CD4-positive, alpha-beta T cell treated with Interleukin-6 at 100 ng/mL for 8 hours (primary cell): ENCODE measurements at regions not wholly inside any gene's neighbourhood (a gene's known extent, or its start where the extent isn't known, plus 50 kb on each side); places are given as distances from the start of the nearest gene placed in this dataset.

Experiments
- DNase-seq: peaks from one replicate; pipeline ENCODE4 v3.0.0-alpha.2; 2020; ENCODE audit warnings: mixed read lengths, low spot score

DNA sequence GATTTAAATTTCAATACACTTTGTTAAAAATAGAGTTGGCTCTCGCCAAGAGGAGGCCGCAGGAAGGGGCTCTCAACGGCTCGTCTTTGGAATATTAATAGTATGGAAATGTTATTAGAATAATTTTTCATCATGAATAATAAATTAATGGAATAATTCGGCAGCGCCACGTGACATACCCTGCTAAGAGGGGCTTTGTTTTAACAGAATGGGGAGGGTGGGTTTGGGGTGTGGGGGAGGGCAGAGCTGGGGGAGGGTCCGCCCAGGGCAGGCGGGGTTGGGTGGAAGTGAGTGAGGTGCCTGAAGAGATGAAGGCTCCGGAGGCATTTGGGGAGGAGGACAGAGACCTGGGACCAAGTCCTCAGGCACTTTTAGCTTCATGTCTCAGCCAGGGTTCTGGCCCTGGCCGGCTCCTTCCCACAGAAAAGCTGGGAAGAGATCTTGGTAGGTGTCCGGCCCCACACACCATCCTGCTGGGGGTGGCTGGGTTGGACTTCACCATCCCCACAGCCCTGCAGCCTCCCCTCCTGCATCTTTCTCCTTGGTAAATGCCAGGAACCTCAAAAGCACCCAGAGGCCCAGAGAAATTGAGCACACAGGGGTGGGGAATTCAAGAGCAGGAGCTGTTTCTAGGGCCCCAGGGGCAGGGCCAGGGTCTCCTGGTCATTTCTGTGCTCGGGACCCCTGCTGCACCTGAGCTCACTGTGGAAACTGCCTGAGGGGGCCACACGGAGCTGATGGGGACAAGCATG lies 93.6 kb upstream of the BHLHE23 start:
- no peak for DNase-seq

DNA sequence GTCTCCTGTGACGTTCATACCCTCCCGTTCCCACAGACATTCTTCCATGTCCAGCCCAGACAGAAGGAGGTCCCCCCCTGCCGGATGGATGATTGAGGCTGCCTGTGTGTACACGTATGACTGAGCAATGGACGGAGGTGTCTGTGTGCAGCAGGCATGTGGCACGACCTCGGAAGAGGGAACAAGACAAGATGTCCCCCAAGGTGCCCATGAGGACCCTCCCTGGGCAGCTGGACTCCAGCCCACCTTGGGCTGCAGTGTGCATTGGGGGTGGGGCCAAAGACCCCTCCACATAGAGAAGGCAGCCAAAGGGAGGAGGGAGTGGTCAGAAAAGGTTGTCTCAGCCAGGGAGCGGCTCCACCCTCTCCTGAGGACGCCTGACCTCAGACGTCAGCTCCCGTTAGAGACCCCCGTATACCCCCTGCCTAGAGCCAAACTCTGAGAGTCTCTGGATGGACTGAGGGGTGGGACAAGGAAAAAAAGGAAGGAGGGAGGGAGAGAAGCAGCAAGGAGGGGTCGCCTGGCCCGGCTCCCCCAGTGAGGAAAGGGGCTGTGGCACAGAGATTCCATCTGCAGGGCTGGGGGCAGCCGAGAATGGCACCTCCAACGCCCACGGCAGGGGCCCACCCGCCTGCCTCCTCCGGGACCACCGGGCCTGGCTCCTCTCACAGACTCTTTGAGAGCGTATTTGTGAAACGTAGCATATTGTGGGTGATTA lies 92.9 kb upstream of the BHLHE23 start:
- DNase-seq = no peak

DNA sequence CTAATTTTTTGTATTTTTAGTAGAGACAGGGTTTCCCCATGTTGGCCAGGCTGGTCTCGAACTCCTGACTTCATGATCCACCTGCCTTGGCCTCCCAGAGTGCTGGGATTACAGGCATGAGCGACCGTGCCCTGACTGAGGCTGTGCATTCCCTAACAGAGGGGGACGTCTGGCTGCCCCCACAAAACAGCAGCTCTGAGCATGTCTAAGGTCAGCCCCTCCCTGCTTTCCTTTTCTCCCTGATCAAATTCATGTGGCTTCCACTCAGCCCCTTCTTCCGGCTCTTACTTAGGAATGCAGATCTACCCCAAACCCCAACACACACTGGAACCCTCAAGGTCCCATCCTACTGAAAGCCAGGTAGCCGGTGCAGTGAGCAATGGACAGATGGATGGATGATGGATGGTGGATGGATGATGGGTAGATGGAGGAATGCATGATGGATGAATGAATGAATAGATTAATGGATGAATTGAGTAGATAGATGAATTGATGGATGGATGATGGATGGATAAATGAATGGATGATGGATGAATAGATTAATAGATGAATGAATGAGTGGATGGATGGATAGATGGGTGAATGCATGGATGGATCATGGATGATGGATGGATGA lies 91.5 kb upstream of the BHLHE23 start:
- DNase-seq = no peak

DNA sequence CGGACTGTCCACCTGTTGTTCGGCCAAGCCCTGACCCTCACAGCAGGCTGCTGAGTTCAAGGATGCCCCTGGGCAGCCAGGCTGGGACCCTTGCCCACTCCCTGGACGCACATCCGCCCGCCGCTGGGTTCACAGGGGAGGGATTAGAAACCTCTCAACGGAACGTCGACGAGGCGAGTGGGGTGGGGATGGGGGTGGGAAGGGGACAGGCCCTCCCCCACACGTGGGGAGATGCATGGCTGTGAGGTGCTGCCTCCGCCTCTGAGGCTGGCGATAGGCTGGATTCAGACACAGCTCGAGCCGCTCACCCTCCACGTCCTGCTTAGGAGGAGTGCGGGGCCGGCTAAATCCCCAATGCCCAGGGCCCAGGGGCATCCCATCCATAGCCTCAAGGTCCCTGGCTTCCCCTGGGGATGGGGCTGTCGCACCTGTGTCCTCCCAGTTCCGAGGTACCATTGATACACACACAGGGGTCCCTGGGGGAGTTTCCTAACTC lies 90.6 kb upstream of the BHLHE23 start:
- DNase-seq = no peak

DNA sequence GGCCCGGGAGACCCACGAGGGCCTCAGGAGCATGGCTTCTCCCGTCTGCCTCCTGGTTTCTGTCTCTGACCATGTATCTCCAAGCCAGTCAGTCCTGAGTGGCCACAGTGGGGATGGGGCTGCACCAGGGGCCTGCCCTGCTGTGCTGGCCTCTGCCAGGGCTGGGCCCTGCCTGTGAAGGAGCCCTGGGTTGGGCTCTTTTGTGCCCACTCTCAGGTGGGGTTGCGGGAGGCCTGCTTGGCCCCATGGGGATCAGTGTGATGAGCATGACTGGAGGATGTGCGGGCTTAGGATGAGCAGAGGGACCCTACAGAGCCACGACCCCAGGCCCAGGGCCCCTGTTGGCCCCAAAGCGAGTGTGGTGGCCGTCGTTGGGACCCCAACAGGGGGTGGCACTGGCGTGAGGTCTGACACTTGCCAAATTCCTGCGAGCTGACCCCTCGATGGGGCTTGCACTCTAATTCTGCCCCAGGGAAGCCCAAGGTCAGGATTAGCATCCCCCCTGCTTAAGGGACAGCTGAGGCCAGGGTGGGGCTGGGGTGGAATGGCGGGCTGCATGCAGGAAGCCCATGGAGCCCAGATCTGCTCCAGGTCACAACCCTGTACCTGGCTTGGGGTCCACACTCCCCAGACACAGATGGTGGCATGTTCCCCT lies 90.0 kb upstream of the BHLHE23 start:
- no peak for DNase-seq

DNA sequence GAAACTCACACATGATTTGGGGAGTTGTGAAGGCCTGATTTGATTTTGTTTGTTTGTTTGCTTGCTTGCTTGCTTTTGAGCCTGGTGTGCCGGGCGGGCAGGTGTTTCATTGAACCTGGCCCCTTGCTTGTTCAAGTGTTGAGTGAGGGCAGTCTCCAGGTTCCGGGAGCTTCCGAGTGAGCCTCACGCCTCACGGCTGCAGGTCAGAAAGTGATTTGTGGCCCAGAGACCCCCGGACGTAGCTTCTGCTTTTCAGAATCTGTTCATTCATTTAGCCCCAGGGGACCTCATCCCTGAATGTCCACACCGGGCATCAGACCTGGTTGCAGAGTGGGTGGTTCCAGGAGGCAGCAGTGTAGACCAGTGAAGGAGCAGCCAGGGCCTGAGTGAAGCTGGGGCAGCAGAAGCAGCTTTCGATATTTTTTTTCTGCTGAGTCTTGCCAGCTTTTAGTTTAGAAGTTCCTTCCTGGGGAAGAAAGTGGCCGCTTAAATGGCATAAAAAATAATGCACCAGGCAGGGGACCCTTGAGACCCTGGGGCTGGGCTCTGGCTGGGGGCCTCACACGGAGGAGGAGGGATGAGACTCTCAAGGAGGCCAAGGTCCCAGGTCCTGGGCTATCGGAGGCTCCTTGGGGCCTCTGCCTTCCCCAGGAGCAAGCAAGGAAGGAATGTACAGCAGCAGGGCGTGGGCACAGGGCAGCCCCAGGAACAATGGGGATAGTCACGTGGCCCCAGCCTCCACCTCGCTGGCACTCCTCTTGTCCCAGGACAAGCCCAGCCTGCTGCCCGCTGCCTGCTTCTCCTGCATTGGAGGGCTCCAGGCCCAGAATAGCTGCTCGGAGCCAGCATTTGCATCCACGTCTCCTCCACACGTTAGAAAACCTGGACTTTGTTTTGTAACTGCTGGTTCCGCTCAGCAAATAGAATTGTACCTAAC lies 89.2 kb upstream of the BHLHE23 start:
- DNase-seq = no peak

DNA sequence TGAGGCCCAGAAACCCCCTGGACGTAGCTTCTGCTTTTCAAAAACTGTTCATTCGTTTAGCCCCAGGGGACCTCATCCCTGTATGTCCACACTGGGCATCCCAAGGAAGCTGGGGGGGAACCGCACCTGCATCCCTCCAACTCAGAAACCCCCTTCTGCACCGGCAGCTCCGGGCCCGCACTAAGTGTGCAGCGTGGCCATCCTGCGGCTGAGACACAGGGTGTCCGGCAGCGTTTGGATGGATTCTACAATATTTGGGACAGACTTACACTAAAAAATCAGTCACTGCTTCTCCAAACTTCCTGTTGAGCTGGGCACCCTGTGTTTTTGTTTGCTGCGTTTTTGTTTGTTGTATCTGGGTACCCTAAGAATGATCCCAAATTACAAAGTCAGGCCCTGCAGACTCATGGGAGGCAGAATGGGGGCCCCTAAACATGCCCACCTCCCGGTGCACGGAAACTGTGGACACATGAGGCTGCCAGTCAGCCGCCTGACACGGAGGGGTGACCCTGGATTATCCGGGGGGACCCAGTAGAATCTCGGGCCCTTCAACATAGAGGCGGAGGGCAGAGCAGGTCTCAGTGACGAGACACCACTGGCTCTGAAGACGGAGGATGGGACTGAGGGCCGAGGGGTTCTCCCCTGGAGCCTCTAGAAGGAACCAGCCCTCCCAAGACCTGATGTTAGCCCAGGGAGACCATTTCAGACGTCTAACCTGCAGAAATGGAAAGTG lies 88.2 kb upstream of the BHLHE23 start:
- DNase-seq = no peak

DNA sequence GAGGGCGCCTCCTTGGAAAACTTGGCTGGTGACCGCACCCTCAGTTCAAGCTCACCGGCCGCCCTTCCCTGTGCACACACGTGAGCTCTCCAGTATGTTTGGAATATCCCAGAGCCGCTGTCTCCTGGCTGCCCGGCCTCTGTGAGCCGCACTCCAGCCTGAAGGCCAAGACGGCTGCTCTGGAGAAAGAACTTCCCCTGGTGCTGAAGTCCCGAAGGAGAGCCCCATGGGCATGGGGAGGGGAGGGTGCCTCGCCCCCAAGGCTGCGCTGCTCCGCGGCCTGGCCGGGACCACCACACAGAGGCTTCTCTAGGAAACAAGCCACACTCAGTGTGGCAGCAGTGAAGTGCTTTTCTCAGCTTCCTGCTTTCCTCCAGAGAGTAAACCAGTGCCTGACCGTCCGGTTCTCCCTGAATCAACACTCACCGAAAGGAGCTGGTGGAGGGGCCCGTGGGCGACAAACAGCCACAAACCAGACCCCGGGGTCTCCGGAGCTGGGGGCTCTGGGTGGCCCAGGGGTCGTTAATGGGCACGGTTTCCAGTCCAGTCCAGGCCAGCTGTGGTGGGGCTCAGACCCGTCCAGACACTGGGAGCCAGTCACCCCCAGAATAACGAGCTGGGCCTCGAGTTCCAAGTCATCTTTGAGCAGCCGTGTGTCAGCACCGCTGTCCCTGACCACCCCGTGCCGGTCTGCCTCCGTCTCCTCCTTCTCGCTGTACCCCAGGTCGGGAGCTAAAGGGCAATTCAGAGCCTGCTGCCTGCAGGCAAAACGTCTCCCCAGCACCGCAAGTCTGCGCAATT lies 87.4 kb upstream of the BHLHE23 start:
- DNase-seq = no peak

DNA sequence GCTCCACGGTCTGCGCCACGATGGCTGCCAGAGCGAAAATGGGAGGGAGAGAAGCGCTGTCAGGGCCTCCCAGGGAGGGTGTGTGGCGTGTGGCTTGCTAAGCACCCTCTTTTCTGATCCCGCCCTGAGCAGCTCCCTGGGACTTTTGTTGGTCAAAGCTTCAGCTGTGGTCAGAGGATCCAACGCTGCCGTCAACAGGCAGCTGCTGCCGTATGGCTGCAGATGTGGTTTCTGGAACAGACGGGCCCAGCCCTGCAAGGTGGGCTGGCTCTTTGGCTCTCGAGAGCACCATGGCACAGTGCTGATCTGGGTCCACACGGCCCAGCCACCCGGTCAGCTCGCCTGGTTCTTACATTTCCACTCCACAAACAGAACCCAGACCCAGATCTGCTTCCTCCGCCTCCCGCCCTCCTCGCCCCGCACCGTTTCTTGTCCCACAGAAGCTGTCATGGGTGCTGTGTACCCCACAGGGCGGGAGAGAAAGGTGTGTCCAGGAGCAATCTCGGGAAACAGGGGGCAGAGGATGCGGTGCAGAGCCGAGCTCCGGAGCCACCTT lies 86.0 kb upstream of the BHLHE23 start:
- no peak for DNase-seq

DNA sequence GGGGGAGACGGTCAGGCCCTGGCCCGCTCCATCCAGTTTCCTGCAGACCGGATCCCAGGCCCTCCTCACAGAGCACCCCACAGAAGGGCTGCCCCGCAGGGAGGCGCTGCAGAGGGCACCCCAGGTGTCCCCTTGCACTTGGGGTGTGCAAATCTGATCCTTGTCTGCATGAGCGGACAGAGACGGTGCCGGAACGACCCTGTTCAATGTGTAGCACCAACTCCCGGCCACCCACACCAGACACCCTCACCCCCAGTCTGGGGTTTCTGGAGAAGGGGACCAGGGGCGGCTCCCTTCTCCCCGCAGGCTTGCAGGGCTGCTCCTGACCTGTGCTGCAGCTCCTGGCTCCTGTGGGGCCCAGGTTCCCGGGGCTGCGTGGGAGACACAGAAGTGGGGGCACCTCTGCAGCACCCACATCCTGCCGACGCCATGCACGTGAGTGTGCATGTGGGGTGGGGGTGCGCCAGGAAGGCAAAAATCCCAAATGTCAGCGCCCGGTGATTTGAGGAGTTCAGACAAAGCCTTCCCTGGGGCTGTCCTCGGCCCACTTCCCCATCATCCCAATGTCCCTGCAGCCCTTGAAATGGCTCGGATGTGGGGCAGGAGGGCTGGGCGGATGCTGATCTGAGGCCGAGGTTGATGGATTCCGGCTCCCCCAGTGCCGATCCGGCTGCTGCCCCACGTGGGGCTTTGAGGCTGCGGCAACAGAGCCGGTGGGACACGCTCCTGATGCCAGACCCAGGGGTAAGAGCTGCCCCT lies 85.3 kb upstream of the BHLHE23 start:
- DNase-seq = no peak

DNA sequence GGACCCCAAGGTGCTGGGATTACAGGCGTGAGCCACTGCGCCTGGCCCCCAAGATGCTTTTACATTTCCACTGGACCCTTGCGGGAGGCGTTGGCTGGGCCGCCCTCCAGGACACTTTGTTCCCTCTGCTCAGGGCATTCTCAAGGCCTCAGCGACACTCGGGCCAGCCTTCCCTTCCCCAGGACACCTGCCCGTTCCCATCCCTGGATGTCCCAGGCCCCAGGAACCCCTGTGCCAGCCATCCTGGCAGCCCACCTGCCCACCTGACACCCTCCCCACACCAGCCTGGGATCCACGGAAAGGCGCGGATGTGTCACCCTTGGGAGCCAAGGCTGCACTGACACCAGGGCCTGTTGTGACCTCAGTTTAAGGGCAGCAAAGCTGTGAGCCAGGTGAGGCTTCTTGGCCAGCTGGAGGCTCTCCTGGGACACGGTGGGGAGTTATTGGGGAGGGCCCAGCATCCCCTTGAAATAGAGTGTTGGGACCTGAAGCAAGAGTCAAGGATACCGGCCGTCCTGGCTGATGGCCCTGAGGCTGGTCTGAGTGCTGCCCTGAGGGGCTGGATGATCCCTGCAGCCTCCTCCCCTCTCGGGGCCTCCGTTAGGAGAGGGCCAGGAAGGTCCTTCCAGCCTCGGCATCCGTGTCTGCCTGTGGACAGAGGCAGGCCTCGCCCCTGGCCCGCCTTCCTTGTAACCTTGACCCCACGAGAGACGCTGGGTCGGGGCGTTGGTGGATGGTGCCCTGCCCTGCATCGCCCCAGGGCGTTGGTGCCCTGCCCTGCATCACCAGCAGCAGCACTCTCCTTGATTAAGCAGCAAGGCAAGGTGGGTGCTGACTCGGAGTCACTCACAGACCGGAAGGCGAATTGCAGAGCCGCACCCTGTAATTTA lies 84.2 kb upstream of the BHLHE23 start:
- no peak for DNase-seq

DNA sequence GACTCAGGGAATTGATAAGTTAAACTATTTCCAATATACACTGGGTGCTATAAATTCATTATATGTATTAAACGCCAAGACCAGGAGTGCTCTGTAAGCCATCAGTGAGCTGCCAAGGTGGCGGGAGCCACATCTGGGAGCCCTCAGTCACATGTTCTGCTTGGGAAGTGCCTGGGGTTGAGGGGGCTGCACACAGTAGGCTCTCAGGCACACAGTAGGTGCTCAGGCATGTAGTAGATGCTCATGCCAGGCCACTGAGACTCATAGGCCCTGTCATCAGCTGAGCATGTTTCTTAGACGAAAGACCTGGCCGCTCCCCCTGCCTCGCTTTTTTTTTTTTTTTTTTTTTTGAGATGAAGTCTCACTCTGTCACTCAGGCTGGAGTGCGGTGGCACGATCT lies 83.3 kb upstream of the BHLHE23 start:
- DNase-seq = no peak

DNA sequence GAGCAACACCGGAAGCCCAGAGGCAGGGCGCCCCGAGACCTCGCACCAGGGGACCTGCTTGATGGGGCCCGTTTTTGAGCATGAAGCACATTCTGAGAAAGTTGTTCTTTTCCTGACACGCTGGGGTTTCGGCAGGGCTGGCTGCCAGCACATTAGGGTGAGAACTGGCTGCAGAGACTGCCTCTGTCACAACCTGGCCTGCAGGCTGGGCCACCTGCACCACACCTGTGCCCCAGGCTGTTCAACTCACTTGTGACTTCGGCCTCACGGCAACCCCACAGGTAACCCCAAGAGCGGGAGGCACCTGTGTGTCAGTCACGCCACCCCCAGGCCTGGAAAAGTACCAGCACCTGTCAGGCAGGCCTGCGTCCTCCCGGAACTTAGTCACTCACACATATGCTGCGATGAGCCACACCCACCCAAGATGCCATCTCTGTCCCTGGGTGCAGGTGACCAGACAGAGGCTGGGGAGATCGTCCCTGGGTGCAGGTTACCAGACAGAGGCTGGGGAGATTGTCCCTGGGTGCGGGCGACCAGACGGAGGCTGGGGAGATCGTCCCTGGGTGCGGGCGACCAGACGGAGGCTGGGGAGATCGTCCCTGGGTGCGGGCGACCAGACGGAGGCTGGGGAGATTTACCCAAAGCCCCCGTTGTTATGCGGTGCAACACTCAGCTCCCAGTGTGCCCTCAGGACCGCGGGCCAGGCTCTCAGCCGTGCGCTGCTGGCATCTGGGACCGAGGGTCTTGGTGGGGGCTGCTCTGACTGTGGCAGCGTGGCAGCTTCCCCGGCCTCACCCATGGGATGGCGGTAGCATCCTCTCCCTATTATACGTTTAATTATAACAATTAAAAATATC lies 82.5 kb upstream of the BHLHE23 start:
- DNase-seq = no peak

DNA sequence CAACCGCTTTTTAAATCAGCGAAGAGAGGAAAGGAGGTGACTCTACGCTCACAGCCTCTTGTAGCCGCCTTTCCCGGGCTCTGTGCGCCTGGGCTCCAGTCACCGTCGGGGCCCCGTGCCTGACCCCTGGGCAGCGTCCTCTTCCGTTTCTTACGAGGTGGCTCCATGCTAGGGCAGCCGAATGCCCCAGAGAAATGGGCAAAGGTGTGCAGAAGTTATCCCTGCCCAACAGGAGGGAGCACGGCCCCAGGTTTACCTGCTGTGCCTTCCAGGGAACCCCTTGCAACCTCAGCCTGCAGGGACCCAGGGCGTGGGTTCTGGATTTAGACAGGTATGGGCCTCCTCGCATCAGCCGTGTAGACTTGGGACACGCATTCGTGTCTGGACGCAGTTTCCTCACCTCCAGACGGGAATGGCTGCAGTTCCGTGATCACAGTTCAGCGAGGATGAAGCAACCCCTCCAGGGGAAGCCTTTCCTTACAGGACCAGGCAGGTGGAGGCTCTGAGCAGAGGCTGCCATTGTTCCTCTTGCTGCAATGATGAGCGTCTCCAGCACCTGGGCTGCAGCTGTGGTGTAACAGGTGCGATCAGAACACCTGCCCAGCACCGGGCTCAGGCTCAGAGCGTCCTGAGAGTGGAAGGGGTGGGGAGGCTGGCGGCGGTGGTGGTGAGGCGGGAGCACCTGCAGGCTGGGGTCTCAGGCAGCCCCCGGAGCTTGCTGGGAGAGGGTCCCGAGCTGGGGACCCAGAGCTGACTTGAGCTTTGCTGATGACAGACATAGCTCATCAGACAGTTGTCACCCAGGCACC lies 81.3 kb upstream of the BHLHE23 start:
- no peak for DNase-seq

DNA sequence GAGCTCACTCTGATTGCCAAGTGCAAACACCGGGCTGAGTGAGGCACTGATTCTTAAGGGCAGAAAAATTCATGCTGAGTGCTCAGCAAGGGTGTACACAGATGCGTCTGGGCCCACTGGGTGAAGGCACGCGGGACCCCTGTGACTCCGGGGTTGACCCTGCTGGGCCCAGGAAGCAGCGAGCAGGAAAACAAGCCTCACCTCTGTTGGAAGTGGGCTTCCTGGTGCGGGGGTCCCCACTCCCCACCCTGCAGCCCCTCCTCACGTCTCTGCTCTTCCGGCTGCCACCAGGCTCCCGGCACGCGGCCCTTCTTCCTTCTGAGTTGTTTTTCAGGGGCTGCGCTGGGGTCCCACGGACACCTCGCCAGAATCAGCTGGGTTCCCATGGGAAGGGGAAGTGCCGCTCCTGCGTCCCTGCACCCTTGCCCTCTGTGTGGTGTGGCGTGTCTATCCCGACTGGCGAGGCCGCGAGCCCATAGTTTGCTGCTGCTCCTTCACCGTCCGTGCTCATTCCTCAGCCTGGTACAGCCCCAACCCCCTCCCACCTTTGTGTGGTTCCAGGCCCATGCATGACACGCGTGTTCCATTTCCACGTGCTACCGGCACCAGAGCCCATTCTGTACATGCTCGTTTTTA lies 80.6 kb upstream of the BHLHE23 start:
- no peak for DNase-seq
